HG02885 (cell line): ENCODE measurements at regions not wholly inside any gene's neighbourhood (a gene's known extent, or its start where the extent isn't known, plus 50 kb on each side); places are given as distances from the start of the nearest gene placed in this dataset.
"Not testable (repeated sequence)": the region's sequence is repeated elsewhere in the genome, so short reads cannot be mapped to it uniquely, and the experiment has no call there.

Experiments used
- ATAC-seq: cut with Tn5 transposase; IDR thresholded peaks from one replicate; pipeline ENCODE4 v1.9.1; 2021; ENCODE audit warnings: mild to moderate bottlenecking; ENCODE audit not compliant: unreplicated experiment, poor library complexity

DNA sequence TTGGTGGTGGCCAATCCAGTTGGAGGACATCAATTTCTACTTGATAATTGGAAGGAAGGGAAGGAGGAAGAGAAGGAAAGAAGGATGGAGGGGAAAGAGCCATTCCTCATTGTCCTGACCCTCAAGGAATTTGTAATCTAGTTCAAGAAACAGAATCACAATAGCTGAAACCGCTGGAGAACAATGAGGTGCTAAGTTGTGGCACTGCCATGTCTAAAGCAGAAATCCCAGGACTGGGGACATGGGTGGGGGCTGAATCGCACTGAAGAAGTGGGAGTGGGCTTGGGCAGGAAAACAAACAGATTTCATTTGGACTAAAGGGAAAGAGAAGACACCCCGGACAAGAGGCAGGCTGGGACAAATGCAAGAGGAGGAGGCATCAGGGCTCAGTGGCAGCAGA lies 183.6 kb downstream of the UACA start:
- no peak for ATAC-seq

DNA sequence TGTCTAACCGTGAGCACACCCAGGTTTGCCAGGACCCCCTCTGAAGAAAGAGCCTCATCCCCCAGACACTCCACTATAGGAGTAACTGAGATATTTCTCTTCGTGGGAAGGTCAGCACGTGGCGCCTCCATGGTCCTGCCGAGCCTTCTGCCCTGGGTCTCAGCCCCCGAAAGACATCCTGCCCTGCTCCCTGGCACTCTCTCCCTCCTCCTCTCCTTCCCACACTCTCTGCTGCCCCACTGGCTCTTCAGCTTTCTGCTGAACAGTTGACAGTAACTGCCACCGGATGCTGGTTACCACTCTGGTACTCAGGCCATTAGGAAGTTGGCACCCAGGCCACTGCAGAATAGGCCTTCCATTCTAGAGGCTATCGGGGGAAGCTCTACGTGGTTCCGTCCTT lies 185.2 kb downstream of the UACA start:
- ATAC-seq: no peak

GRCh38 chr15:70576696-70577095 lies 186.7 kb downstream of the UACA start:
- no peak for ATAC-seq

DNA sequence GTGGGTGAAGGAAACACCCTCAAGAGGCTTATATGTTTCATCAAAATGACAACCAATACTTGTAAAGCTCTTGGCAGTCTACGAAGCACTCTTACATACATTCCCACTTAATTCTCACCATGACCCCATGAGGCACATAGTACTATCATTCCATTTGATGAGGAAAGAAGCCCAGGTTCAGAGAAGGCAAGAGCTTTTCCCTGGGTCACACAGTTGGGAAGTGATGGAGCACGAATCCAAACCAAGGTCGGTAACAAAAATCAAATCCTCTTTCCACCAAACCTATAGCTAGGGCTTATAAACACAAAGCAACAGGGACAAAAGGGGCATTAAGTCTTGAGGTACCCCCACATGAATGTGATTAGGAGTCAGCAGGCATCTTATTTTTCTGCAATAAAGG lies 187.1 kb downstream of the UACA start:
- no peak for ATAC-seq

DNA sequence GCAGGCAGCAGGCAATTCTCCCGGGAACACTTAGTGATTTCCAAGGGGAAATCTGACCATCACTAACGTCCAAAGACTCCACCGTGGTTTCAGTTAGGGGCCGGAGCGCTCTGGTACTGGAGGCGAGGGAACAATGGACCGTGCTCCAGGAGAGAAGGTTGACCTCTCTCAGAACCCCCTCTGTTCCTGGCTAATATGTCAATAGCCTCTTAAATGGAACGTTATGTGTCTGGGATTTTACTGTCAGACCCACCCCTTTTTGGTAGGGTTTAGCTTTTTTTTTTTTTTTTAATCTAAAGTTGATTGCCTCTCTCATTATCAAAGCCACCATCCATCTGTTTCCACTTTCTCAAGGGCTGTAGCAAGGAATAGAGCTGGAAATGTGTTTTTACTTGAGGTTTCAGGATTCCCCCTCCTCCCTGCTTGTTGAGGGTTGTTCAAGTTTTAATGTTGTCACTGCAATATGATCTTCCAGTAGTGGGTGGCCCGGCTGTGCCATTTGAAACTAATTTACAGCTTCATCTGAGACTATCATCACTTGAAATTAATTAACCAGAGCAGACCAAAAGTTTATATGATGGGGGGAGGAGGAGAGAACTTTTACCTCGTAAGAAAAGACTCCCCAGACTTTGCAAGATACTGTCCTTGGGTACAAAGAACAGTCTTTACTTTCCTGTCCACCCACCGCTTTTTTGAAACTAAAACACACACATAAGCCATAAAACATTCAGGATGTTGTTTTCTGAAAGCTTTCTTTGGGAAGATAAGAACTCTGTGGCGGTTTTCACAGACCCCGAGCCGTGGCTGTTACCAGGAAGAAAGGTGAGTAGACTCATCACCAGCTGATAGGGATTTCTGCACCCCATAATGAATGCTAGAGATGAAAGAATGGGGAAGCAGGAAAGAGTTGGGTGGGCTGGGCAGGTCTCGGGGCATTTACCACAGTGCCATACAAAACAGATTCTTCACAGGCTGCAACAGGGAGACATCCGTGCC lies 187.8 kb downstream of the UACA start:
- ATAC-seq: no peak

DNA sequence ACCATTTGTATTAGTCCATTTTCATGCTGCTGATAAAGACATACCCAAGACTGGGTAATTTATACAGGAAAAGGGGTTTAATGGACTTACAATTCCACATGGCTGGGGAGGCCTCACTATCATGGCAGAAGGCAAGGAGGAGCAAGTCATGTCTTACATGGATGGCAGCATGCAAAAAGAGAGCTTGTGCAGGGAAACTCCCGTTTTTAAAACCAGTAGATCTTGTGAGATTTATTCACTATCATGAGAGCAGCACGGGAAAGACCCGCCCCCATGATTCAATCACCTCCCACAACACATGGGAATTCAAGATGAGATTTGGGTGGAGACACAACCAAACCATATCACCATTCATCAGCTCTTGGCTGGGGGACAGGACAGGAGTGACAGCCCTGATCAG lies 189.0 kb downstream of the UACA start:
- ATAC-seq: not testable (repeated sequence)

GRCh38 chr15:70573121-70573850 lies 190.1 kb downstream of the UACA start:
- no peak for ATAC-seq

DNA sequence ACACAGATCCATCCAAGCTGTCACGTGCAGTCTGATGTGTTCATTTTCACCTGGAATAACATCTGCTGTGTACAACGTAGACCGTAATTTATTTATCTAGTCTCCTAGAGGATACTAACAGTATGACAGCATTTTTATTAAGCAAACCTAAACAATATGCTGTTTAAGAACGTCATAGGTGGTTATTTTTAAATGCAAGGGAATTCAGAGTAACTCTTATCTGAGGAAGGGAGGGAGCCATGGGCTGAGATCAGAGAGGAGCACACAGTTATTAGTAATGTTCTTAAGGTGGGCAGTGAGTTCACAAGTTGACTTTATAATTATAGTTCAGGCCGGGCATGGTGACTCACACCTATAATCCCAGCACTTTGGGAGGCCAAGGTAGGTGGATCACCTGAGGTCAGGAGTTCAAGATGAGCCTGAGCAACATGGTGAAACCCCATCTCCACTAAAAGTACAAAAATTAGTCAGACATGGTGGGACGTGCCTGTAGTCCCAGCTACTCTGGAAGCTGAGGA lies 193.6 kb downstream of the UACA start:
- no peak for ATAC-seq

- ATAC-seq: no peak
Observed at GRCh38 chr15:70569091-70569713, 194.2 kb downstream of the UACA start.

DNA sequence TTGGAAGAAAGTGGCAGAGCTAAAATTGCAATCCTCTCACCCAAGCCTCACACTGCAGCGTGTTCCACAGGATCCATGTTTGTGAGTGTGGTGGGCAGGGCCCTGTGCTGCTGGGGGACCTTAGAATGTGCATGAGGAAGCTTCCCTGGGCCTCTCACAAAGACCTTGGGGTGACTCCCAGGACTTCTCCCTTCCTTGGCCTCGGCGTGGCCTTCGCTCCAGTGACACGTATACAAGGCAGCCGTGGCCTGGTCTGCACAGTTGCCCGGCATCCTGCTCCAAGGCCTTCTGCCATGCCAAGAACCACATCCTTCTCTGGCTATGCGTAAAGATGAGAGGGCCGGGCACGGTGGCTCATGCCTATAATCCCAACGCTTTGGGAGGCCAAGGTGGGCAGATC lies 196.4 kb downstream of the UACA start:
- no peak for ATAC-seq

DNA sequence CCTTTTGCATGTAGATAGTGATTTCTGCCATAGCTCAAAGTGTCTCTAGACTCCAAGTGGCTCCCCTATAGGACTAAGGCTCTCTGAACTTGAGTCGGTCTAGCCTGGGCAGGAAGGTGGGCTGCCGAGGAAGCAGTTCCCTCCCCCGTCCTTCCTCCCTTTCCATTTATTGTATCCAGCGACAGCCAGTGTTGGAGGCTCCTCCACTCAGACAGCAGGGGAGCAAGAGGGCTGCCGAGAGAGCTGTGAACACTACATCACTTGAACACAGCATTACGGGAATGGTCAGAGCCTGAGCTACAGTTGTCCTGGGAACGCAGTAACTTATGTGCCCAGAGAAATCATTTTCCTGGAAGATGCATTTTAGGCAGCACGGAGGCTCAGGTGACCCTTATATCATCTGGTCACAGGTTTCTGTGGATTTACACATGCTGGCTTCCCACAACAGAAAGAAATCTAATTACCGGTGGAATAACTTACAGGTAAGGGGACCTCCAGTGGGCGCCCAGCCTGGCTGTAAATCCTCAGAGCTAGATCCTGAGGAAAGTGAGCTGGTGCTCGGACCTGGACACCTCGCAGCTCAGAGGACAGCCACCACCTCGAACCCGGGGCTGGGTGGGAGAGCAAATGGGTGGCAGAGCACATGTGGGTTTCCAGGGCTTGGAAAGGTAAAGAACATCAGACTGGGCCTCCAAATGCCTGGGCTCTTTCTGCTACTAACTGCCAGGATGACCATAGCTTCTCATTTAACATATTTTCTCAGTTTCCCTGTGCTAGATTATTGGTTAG lies 197.1 kb downstream of the UACA start:
- no peak for ATAC-seq

DNA sequence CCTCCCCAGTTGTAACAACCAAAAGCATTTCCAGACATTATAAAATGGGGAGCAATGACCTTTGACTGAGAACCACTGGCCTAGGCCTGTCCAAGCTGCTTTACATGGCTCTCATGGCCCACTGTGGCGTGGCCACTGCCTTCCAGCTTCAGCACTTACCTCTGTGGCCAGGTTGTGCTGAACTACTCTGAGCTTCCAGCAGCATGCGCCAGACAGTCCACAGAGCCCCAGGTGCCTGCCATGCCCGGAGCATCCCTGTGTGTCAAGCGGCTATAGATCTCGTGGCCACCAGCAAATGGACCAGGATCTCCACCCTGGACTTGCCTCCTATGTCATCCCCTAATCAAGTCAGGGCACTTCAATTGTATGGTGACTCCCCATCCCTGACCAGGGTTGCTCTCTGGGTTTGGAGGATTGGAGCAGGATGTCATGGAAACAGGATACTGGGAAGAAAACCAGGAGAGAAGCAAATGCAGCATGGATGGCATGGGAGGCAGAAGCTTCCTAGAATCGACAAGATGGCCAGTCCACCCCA lies 199.7 kb downstream of the UACA start:
- no peak for ATAC-seq

- ATAC-seq: no peak
Observed at GRCh38 chr15:70562906-70563305, 200.5 kb downstream of the UACA start.

DNA sequence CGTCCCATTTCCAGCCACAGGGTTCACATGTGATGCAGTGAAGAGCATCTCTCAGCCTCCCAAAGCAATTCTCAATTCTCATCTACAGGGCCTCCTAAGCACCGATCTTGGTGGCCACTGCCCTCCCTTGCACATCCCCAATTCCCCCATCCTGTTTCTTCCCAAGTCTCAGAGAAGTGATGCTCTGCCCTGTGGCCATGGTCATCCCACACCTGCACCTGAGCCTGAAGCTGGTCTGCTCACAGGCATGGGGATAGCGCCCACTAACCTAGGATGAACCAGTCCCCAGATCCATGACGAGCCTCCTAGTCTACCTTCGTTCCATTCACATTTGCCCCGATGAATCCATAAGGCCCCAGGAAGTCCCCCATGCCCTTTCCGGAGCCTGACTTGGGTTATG lies 201.5 kb downstream of the UACA start:
- ATAC-seq: no peak

GRCh38 chr15:70560617-70561328 lies 202.6 kb downstream of the UACA start:
- no peak for ATAC-seq

GRCh38 chr15:70559265-70560239 lies 203.8 kb downstream of the UACA start:
- ATAC-seq: no peak

DNA sequence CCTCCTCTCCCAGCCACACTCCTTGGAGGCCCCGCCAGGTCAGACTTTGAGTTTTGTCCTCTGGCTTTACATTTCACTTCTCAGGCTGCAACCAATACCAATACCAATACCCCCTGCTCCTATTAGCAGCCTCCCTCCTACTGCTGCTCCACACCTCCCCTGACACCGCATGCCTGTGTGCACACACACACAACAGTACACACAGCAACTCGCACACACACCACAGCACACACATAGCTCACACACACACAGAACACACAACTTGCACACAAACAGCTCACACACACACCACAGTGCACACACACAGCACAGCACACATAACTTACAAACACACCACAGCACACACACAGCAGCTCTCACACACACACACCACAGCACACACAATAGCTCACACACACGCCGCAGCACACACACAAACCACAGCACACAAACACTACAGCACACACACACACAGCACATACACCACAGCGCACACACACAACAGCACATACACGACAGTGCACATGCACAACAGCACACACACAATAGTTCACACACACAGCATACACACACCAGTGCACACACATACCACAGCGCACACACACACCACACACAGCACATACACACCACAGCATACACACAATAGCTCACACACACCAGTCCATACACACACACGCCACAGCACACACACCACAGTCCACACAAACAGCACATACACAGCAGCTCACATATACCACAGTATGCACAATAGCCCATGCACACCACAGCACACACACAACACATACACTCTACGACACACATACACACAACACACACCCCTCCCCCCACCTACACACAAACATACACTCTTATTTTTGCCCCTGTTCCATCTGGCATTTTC lies 204.7 kb downstream of the UACA start:
- ATAC-seq: no peak
